ENCODE measurements at regions not wholly inside any gene's neighbourhood (a gene's known extent, or its start where the extent isn't known, plus 50 kb on each side); places are given as distances from the start of the nearest gene placed in this dataset.

DNA sequence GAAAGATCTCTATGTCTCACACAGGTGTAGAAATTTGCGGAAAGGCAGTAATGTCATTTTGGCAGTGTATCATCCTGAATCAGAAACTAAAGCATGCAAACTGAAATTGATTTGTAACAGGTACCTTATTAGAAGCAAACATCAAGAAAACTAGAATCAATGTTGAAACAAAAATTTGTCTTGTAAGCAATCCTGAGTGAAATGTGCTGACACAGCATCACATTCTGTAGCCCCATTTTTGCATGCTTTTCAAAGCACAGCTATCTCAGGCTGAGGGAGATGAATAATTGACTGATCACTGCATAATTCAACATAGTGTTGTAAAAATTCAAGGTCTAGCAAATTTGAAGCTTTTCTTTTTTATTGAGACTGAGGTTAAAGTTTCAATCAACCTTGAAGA, 539.7 kb downstream of the DACH1 start:
- TF ChIP-seq CTCF (IDR thresholded peaks at IDR 0.05; ENCODE audit: low read depth, low read length) (no peak), POLR2A (IDR thresholded peaks at IDR 0.05; ENCODE audit: extremely low read depth, insufficient read length) (no peak), MYC (IDR thresholded peaks at IDR 0.05; ENCODE audit: low read depth, low read length) (no peak)
- TF ChIP-seq, protein P1, sequence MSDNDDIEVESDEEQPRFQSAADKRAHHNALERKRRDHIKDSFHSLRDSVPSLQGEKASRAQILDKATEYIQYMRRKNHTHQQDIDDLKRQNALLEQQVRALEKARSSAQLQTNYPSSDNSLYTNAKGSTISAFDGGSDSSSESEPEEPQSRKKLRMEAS (IDR thresholded peaks at IDR 0.05; ENCODE audit: low read depth, low read length), result no peak

Data from NB4 (cell line).